HepG2 (cell line): ENCODE measurements at regions not wholly inside any gene's neighbourhood (a gene's known extent, or its start where the extent isn't known, plus 50 kb on each side); places are given as distances from the start of the nearest gene placed in this dataset.

Experiments used
- ATAC-seq: fragments of 200-7000 bp; cut with Tn5 transposase; 3 replicates; pipeline ENCODE4 v1.9.1; 2020; ENCODE audit warnings: mild to moderate bottlenecking, moderate library complexity
- BruUV-seq: library from RNA; stranded (reverse); fragments of 400-500 nt; replicated peaks from 2 replicates; lab custom pipeline; 2021; lab: Mats Ljungman, UMichigan
- CTCF ChIA-PET: fragments of 300-600 bp; formaldehyde crosslinking; extraction: SDS; loops from one replicate; lab custom pipeline; 2021; ENCODE audit warnings: low total read pairs, inconsistent platforms, low intra/inter-chr PET ratio; lab: Yijun Ruan, JAX
- POLR2A ChIA-PET: fragments of 350-600 bp; sonication (Branson Sonifier 250); formaldehyde crosslinking; loops from one replicate; lab custom pipeline; 2020; ENCODE audit warnings: antibody characterized with exemption, inconsistent platforms; lab: Yijun Ruan, JAX
- DNase-seq: peaks from one replicate; pipeline ENCODE4 v3.0.0-alpha.2; 2015; ENCODE audit warnings: low spot score
- FAIRE-seq: peaks from 3 replicates; lab custom pipeline; 2011; peaks lifted over from hg19 to GRCh38; lab: Jason Lieb, UNC
- H2AFZ ChIP-seq: one replicate; pipeline ENCODE4 v1.6.1; 2011; ENCODE audit warnings: low read length, inconsistent platforms
- H3K27ac ChIP-seq: fragments of 300-600 bp; 3 replicates; pipeline ENCODE4 v1.8.0; 2011; ENCODE audit warnings: mixed run types, mild to moderate bottlenecking, mixed read lengths, low read length, inconsistent platforms; ENCODE audit not compliant: insufficient read depth; ENCODE audit errors: extremely low read length
- H3K27me3 ChIP-seq, 2 experiments: fragments of 200-600 bp in 1 of 2; 2 replicates in 1 of 2; 3 replicates in 1 of 2; pipeline versions ENCODE4 v1.6.0 to v1.8.0; 2011; ENCODE audit warnings: low read length in 2 of 2, mild to moderate bottlenecking in 2 of 2, moderate library complexity in 2 of 2, inconsistent platforms in 1 of 2; ENCODE audit not compliant: insufficient read depth in 2 of 2, control insufficient read depth in 1 of 2
- H3K36me3 ChIP-seq, 2 experiments: fragments of 200-600 bp in 1 of 2; replicated peaks in 1 of 2; 2 replicates in 1 of 2; 3 replicates in 1 of 2; pipeline versions ENCODE4 v1.5.1 to v1.8.0; 2011; ENCODE audit warnings: low read length in 2 of 2, inconsistent platforms in 1 of 2; ENCODE audit not compliant: insufficient read depth in 2 of 2, control insufficient read depth in 1 of 2
- H3K4me1 ChIP-seq: 2 replicates; pipeline ENCODE4 v1.5.1; 2012; ENCODE audit warnings: low read length, inconsistent platforms; ENCODE audit not compliant: insufficient read depth
- H3K4me2 ChIP-seq: 2 replicates; pipeline ENCODE4 v1.6.0; 2011; ENCODE audit warnings: low read depth, low read length, inconsistent platforms
- H3K4me3 ChIP-seq, 3 experiments: fragments of 200-600 bp in 1 of 3; sonication (generic), shearing (Covaris generic) in 1 of 3; replicated peaks in 1 of 3; 2 replicates each; pipeline ENCODE4 v1.5.1; 2011 to 2016; ENCODE audit warnings: low read length in 3 of 3, inconsistent platforms in 2 of 3, low read depth in 2 of 3, mild to moderate bottlenecking in 2 of 3, control low read depth in 1 of 3, mixed read lengths in 1 of 3; ENCODE audit not compliant: insufficient read depth in 1 of 3
- H3K79me2 ChIP-seq: one replicate; pipeline ENCODE4 v1.6.1; 2011; ENCODE audit warnings: low read length, inconsistent platforms; ENCODE audit not compliant: insufficient read depth
- H3K9ac ChIP-seq: 2 replicates; pipeline ENCODE4 v1.6.0; 2011; ENCODE audit warnings: mild to moderate bottlenecking, low read depth, low read length, inconsistent platforms; ENCODE audit not compliant: insufficient read depth
- H3K9me3 ChIP-seq: 2 replicates; pipeline ENCODE4 v1.5.1; 2012; ENCODE audit warnings: mild to moderate bottlenecking, low read length
- H4K20me1 ChIP-seq: 2 replicates; pipeline ENCODE4 v1.6.0; 2011; ENCODE audit warnings: inconsistent platforms, mild to moderate bottlenecking, low read length, moderate library complexity; ENCODE audit not compliant: insufficient read depth
- BCL6 ChIP-seq: IDR thresholded peaks from 2 replicates; pipeline ENCODE4 v1.6.1; 2016; ENCODE audit warnings: missing genetic modification reagents, missing compliant biosample characterization
- HMG20B ChIP-seq: conservative IDR thresholded peaks from 2 replicates; pipeline ENCODE4 v1.6.1; 2016; ENCODE audit warnings: missing genetic modification reagents, missing compliant biosample characterization
- MAZ ChIP-seq, 2 experiments: sonication (generic) in 1 of 2; formaldehyde crosslinking in 1 of 2; IDR thresholded peaks; 2 replicates each; pipeline versions ENCODE4 v1.5.0 to v1.6.1; 2012 to 2020; ENCODE audit warnings: low read depth in 2 of 2, mild to moderate bottlenecking in 2 of 2, borderline replicate concordance in 1 of 2, improper control_type of control experiment in 1 of 2, low read length in 1 of 2, missing genetic modification reagents in 1 of 2, moderate library complexity in 1 of 2
- MEIS1 ChIP-seq: sonication (generic); formaldehyde crosslinking; IDR thresholded peaks from 2 replicates; pipeline ENCODE4 v1.9.0; 2021; ENCODE audit warnings: mild to moderate bottlenecking, missing genetic modification reagents, moderate library complexity, borderline replicate concordance
- MIER3 ChIP-seq: IDR thresholded peaks from 2 replicates; pipeline ENCODE4 v1.6.1; 2016; ENCODE audit warnings: missing compliant biosample characterization, borderline replicate concordance
- SIN3B ChIP-seq: fragments of 150-350 bp; IDR thresholded peaks from 2 replicates; pipeline ENCODE4 v1.6.1; 2014; ENCODE audit warnings: low read length
- SRSF4 ChIP-seq: fragments of 200-400 bp; formaldehyde crosslinking; IDR thresholded peaks from one replicate; pipeline ENCODE4 v1.6.1; 2018; ENCODE audit warnings: mild to moderate bottlenecking, low read depth, low read length, moderate library complexity; ENCODE audit not compliant: poor library complexity, severe bottlenecking
- STAG1 ChIP-seq: sonication (generic); formaldehyde crosslinking; IDR thresholded peaks from 2 replicates; pipeline ENCODE4 v1.4.0; 2020; ENCODE audit warnings: missing genetic modification reagents
- ZFP36L1 ChIP-seq: sonication (generic); formaldehyde crosslinking; IDR thresholded peaks from 2 replicates; pipeline ENCODE4 v1.8.0; 2022; ENCODE audit warnings: mild to moderate bottlenecking, missing genetic modification reagents, moderate library complexity
- ZNF331 ChIP-seq: sonication (generic); formaldehyde crosslinking; IDR thresholded peaks from 2 replicates; pipeline ENCODE4 v1.4.0; 2020; ENCODE audit warnings: missing genetic modification reagents
- ZNF333 ChIP-seq: sonication (generic); formaldehyde crosslinking; IDR thresholded peaks from 2 replicates; pipeline ENCODE4 v1.4.0; 2020; ENCODE audit warnings: mild to moderate bottlenecking, missing genetic modification reagents, borderline replicate concordance
- ZNF343 ChIP-seq: sonication (generic); formaldehyde crosslinking; IDR thresholded peaks from 2 replicates; pipeline ENCODE4 v1.4.0; 2020; ENCODE audit warnings: mild to moderate bottlenecking, missing genetic modification reagents
- ZNF432 ChIP-seq: sonication (generic); formaldehyde crosslinking; IDR thresholded peaks from 2 replicates; pipeline ENCODE4 v1.5.0; 2020; ENCODE audit warnings: missing genetic modification reagents, mild to moderate bottlenecking, borderline replicate concordance
- ZNF564 ChIP-seq: sonication (generic); formaldehyde crosslinking; IDR thresholded peaks from 2 replicates; pipeline ENCODE4 v1.8.1; 2023; ENCODE audit warnings: mild to moderate bottlenecking, missing genetic modification reagents
- ZNF605 ChIP-seq: sonication (generic); formaldehyde crosslinking; IDR thresholded peaks from 2 replicates; pipeline ENCODE4 v1.8.0; 2022; ENCODE audit warnings: mild to moderate bottlenecking, missing genetic modification reagents
- ZNF83 ChIP-seq: sonication (generic); formaldehyde crosslinking; IDR thresholded peaks from 2 replicates; pipeline ENCODE4 v1.4.0; 2020; ENCODE audit warnings: missing genetic modification reagents, mild to moderate bottlenecking, borderline replicate concordance
- WGBS: methylation state at CpG from one replicate; pipeline ENCODE4 v1.1.6; 2017; ENCODE audit warnings: low lambda C conversion rate; 5-methylcytosine and 5-hydroxymethylcytosine counted together
- in situ Hi-C: cut with HindIII; loops from 2 replicates; pipeline ENCODE4 v1.10.0; 2017; ENCODE audit warnings: low pct_unique_long_range_greater_than_20kb; ENCODE audit not compliant: extremely low pct_ligation_motif_present
- intact Hi-C: fragments of 100-400 bp; cut with micrococcal nuclease; formaldehyde crosslinking; loops from one replicate; pipeline ENCODE4 v1.10.0; 2022; ENCODE audit not compliant: unreplicated experiment
- TF ChIP-seq, protein P1 (sequence below): sonication (generic); formaldehyde crosslinking; IDR thresholded peaks from 2 replicates; pipeline ENCODE4 v1.4.0; 2020; ENCODE audit warnings: missing genetic modification reagents
- TF ChIP-seq, protein P2 (sequence below): sonication (generic); formaldehyde crosslinking; IDR thresholded peaks from 2 replicates; pipeline ENCODE4 v1.8.0; 2022; ENCODE audit warnings: mild to moderate bottlenecking, missing genetic modification reagents, moderate library complexity

DNA sequence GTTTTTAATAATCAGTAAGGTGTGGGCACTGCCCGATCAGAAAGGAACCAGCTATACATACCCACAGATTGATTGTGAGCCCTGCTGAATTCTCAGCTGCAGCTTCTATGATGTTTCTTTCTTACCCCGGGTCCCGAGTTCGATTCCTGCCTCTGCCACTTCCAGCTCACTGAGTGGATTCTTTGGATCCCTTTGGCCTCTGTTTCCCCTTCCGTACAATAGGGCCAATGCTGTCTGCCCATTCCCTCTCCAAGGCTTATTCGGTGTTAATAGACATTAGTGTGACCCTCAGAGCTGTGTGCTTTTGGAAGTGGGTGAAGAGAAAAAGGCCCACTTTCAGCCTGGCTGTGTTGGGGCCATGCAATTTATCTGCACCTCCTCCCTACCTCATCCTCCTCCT is 115.8 kb downstream of the IRX5 start:
- Histone ChIP-seq H3K36me3 (no peaks in the 10 kb centered on the region), H3K27ac (no peak overlapping the region), H4K20me1 (no peaks in the 10 kb centered on the region), H3K9ac (no peak overlapping the region), H3K4me3 (no peak overlapping the region)
- FAIRE-seq: no peak
- no TSS peak for BruUV-seq
- POLR2A ChIA-PET: no interaction called here
- TF ChIP-seq STAG1: no peak
- TF ChIP-seq, all 625 proteins: peak for 0
- no peak for ATAC-seq
- no peaks in the 10 kb centered on the region for H3K4me1 ChIP-seq
- 52% methylated on average over 6 of the region's 6 CpGs for WGBS
- H3K79me2 ChIP-seq: no peaks in the 10 kb centered on the region
- no peak overlapping the region for H3K4me2 ChIP-seq
- in situ Hi-C loops: no loop called here
- DNase-seq: no peak
- H3K9me3 ChIP-seq: no peaks in the 10 kb centered on the region
- H2AFZ ChIP-seq: no peak overlapping the region
- intact Hi-C loops: no loop called here
- CTCF ChIA-PET: no interaction called here
- H3K27me3 ChIP-seq: no peaks in the 10 kb centered on the region; a peak in 1 of 5 replicates

DNA sequence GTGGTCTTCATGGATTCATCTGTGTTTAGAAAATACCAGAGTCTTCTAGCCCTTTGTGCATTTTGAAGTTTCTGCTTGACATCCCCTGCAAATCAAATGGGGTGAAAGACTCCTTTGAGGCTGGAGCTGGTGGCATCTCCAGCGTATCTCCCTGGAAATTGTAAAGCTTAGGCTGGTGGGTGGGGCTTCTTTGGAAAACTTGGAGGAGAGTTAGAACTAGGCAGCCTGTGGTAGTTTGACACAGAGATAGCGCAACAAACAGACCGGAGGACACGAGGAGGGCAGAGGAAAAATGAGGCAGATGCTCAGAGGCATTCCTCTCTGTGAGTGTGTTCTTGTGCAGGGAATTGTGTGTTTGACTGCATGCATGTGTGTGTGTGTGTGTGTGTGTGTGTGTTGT is 116.3 kb downstream of the IRX5 start:
- Histone ChIP-seq H3K9me3 (no peaks in the 10 kb centered on the region), H4K20me1 (no peaks in the 10 kb centered on the region), H3K4me1 (no peaks in the 10 kb centered on the region), H3K36me3 (no peaks in the 10 kb centered on the region), H3K27ac (no peak overlapping the region), H3K9ac (no peak overlapping the region), H3K27me3 (no peaks in the 10 kb centered on the region; a peak in 1 of 5 replicates), H2AFZ (no peak overlapping the region), H3K79me2 (no peaks in the 10 kb centered on the region), H3K4me3 (no peak overlapping the region), H3K4me2 (no peak overlapping the region)
- ChIA-PET CTCF (no interaction called here), POLR2A (no interaction called here)
- in situ Hi-C loops (no loop called here), intact Hi-C loops (no loop called here)
- no TSS peak for BruUV-seq
- ATAC-seq (no peak), DNase-seq (no peak), FAIRE-seq (no peak)
- 45% methylated on average over 4 of the region's 4 CpGs for WGBS
- TF ChIP-seq MIER3 (CRISPR knock-in tag) (no peak), MAZ (IDR thresholded peaks at IDR 0.05; ENCODE audit: borderline replicate concordance, low read depth, low read length) (no peak), MAZ (CRISPR knock-in tag; IDR thresholded peaks at IDR 0.05; ENCODE audit: low read depth) (no peak), ZNF564 (CRISPR knock-in tag) (no peak), ZNF343 (CRISPR knock-in tag) (no peak), BCL6 (CRISPR knock-in tag) (no peak), ZNF605 (CRISPR knock-in tag) (no peak), SRSF4 (no peak), HMG20B (CRISPR knock-in tag) (no peak), ZNF83 (CRISPR knock-in tag) (no peak), MEIS1 (no peak), ZFP36L1 (no peak), ZNF331 (CRISPR knock-in tag) (no peak), ZNF432 (CRISPR knock-in tag) (no peak), ZNF333 (no peak), SIN3B (no peak)
- TF ChIP-seq, protein P1, sequence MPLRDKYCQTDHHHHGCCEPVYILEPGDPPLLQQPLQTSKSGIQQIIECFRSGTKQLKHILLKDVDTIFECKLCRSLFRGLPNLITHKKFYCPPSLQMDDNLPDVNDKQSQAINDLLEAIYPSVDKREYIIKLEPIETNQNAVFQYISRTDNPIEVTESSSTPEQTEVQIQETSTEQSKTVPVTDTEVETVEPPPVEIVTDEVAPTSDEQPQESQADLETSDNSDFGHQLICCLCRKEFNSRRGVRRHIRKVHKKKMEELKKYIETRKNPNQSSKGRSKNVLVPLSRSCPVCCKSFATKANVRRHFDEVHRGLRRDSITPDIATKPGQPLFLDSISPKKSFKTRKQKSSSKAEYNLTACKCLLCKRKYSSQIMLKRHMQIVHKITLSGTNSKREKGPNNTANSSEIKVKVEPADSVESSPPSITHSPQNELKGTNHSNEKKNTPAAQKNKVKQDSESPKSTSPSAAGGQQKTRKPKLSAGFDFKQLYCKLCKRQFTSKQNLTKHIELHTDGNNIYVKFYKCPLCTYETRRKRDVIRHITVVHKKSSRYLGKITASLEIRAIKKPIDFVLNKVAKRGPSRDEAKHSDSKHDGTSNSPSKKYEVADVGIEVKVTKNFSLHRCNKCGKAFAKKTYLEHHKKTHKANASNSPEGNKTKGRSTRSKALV (CRISPR knock-in tag): no peak
- TF ChIP-seq, protein P2, sequence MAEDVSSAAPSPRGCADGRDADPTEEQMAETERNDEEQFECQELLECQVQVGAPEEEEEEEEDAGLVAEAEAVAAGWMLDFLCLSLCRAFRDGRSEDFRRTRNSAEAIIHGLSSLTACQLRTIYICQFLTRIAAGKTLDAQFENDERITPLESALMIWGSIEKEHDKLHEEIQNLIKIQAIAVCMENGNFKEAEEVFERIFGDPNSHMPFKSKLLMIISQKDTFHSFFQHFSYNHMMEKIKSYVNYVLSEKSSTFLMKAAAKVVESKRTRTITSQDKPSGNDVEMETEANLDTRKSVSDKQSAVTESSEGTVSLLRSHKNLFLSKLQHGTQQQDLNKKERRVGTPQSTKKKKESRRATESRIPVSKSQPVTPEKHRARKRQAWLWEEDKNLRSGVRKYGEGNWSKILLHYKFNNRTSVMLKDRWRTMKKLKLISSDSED (CRISPR knock-in tag): no peak
